GM12891 (cell line): ENCODE measurements at regions not wholly inside any gene's neighbourhood (a gene's known extent, or its start where the extent isn't known, plus 50 kb on each side); places are given as distances from the start of the nearest gene placed in this dataset.

Experiments used
- PAX5 ChIP-seq: IDR thresholded peaks from 2 replicates; pipeline ENCODE4 v1.6.1; 2011; ENCODE audit warnings: low read length, moderate library complexity, mild to moderate bottlenecking; ENCODE audit not compliant: insufficient read depth, severe bottlenecking
- POLR2A ChIP-seq: IDR thresholded peaks from 2 replicates; pipeline ENCODE4 v1.6.1; 2011; ENCODE audit warnings: low read depth, low read length, control low read depth
- POLR2AphosphoS5 ChIP-seq: IDR thresholded peaks from 2 replicates; pipeline ENCODE4 v1.6.1; 2011; ENCODE audit warnings: low read depth, low read length, control low read depth
- POU2F2 ChIP-seq: IDR thresholded peaks from 2 replicates; pipeline ENCODE4 v1.6.1; 2011; ENCODE audit warnings: low read depth, mild to moderate bottlenecking, control low read depth, low read length, moderate library complexity
- SPI1 ChIP-seq: IDR thresholded peaks from 2 replicates; pipeline ENCODE4 v1.6.1; 2011; ENCODE audit warnings: low read depth, low read length, control low read depth
- TAF1 ChIP-seq: IDR thresholded peaks from 2 replicates; pipeline ENCODE4 v1.6.1; 2011; ENCODE audit warnings: low read depth, low read length, control low read depth

DNA sequence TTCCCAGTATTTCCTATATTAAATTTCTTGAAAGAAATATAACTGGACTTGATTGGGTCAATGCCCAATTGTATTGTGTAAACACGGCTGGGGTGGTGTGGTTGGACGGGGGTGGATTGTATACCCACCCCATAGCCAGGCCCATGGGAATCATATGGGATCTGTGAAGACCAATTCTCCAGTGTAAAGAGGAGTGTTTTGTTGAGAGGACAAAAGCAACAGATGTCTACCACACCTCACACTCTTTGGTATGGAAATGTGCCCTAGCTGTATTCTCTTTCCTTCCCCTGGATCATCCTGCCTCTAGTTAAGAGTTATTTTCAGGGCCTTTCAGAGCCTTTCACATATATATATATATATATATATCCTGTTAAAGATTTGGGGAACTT, 57.5 kb upstream of the TGIF1 start:
- TF ChIP-seq TAF1 (no peak), POLR2AphosphoS5 (no peak), SPI1 (no peak), POLR2A (no peak), PAX5 (no peak), POU2F2 (no peak)
